ENCODE measurements at regions not wholly inside any gene's neighbourhood (a gene's known extent, or its start where the extent isn't known, plus 50 kb on each side); places are given as distances from the start of the nearest gene placed in this dataset.

DNA sequence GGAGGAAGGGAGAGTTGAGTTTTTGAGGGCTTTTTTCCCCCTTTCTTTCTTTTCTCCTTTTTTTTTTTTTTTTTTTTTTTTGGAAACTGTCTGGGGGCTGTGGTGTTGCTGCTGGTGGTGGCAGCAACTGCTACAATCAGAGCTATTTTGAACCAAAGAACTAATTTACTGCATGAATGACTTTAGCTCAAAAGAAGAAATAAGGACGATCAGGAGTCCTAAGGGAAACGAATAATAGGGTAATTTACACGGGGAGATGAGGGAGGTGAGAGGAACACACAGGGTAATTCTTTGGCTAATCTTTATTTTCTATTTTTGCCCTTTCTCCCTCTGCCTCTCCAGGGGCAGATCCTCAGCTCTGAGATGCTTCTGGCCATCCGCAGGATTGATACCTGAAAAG is 119.8 kb downstream of the TMEM132E start:
- no peaks in the 10 kb centered on the region for H3K4me1 ChIP-seq (ENCODE audit: low read depth, poor library complexity, severe bottlenecking)
- TF ChIP-seq, protein P1, sequence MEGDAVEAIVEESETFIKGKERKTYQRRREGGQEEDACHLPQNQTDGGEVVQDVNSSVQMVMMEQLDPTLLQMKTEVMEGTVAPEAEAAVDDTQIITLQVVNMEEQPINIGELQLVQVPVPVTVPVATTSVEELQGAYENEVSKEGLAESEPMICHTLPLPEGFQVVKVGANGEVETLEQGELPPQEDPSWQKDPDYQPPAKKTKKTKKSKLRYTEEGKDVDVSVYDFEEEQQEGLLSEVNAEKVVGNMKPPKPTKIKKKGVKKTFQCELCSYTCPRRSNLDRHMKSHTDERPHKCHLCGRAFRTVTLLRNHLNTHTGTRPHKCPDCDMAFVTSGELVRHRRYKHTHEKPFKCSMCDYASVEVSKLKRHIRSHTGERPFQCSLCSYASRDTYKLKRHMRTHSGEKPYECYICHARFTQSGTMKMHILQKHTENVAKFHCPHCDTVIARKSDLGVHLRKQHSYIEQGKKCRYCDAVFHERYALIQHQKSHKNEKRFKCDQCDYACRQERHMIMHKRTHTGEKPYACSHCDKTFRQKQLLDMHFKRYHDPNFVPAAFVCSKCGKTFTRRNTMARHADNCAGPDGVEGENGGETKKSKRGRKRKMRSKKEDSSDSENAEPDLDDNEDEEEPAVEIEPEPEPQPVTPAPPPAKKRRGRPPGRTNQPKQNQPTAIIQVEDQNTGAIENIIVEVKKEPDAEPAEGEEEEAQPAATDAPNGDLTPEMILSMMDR (conservative IDR thresholded peaks at IDR 0.05; ENCODE audit: low read depth, low read length) = no peak
- no peaks in the 10 kb centered on the region for H4K20me1 ChIP-seq (ENCODE audit: insufficient read depth)
- H3K9ac ChIP-seq = no peak overlapping the region
- no peak overlapping the region for H3K27ac ChIP-seq
- H3K36me3 ChIP-seq (ENCODE audit: insufficient read depth) = no peaks in the 10 kb centered on the region
- no peak overlapping the region for H3K4me2 ChIP-seq
- H3K27me3 ChIP-seq (ENCODE audit: insufficient read depth, low read depth) = peaks cover 4% of the 10 kb centered on the region; the same call in 1 of the 2 replicates
- H3K79me2 ChIP-seq (ENCODE audit: insufficient read depth, low read depth) = no peaks in the 10 kb centered on the region
- no peak overlapping the region for H3K4me3 ChIP-seq (IDR thresholded peaks at IDR 0.05; ENCODE audit: insufficient read depth, low read depth, low read length)
- H2AFZ ChIP-seq (ENCODE audit: low read depth) = no peak overlapping the region

DNA sequence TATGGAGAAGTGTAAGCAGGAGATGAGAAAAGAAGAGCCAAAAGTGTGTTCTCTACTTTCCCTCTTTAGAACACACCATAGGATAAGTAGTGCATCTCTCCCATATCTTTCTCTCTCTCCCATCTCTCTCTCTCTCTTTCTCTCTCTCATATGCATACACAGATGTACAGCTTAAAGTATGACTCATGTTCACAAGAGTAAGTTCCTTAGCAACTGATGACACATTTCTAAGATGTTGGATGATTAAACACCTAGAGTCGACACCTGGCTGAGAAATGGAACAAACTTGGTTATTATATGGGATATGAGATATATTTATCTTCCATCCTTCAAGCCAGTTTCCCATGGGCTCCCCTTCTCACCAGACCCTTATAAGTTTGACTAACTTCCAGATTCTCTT is 113.5 kb downstream of the TMEM132E start:
- Histone ChIP-seq H3K27ac (no peak overlapping the region), H3K4me1 (ENCODE audit: low read depth, poor library complexity, severe bottlenecking) (no peaks in the 10 kb centered on the region), H3K79me2 (ENCODE audit: insufficient read depth, low read depth) (no peaks in the 10 kb centered on the region), H3K4me3 (IDR thresholded peaks at IDR 0.05; ENCODE audit: insufficient read depth, low read depth, low read length) (no peak overlapping the region), H4K20me1 (ENCODE audit: insufficient read depth) (no peaks in the 10 kb centered on the region), H3K4me2 (no peak overlapping the region), H3K27me3 (ENCODE audit: insufficient read depth, low read depth) (no peaks in the 10 kb centered on the region), H3K9ac (no peak overlapping the region), H3K36me3 (ENCODE audit: insufficient read depth) (no peaks in the 10 kb centered on the region), H2AFZ (ENCODE audit: low read depth) (no peak overlapping the region)
- TF ChIP-seq, protein P1 (conservative IDR thresholded peaks at IDR 0.05; ENCODE audit: low read depth, low read length) = no peak

Data from KMS-11 (cell line).